ENCODE measurements at regions not wholly inside any gene's neighbourhood (a gene's known extent, or its start where the extent isn't known, plus 50 kb on each side); places are given as distances from the start of the nearest gene placed in this dataset.

- DNase-seq = no peak
These were observed 159.9 kb downstream of the LURAP1L start for GRCh38 chr9:12934545-12935272.

GRCh38 chr9:12935714-12936113 is 160.9 kb downstream of the LURAP1L start:
- no peak for DNase-seq

GRCh38 chr9:12954441-12954840 is 179.6 kb downstream of the LURAP1L start:
- DNase-seq = no peak

GRCh38 chr9:12955510-12956163 is 180.8 kb downstream of the LURAP1L start:
- no peak for DNase-seq

GRCh38 chr9:12956261-12956660 is 181.4 kb downstream of the LURAP1L start:
- no peak for DNase-seq

- no peak for DNase-seq
These were observed 182.0 kb downstream of the LURAP1L start for GRCh38 chr9:12956805-12957204.

- DNase-seq = no peak
These were observed 183.5 kb downstream of the LURAP1L start for GRCh38 chr9:12958279-12958678.

- DNase-seq = no peak
These were observed 183.9 kb downstream of the LURAP1L start for GRCh38 chr9:12958708-12959107.

GRCh38 chr9:12961276-12961809 is 186.5 kb downstream of the LURAP1L start:
- no peak for DNase-seq

GRCh38 chr9:12963537-12963936 is 188.7 kb downstream of the LURAP1L start:
- no peak for DNase-seq

GRCh38 chr9:12964271-12964670 is 189.5 kb downstream of the LURAP1L start:
- no peak for DNase-seq

GRCh38 chr9:12965303-12965702 is 190.5 kb downstream of the LURAP1L start:
- no peak for DNase-seq

- DNase-seq = no peak
These were observed 193.3 kb downstream of the LURAP1L start for GRCh38 chr9:12968093-12968492.

GRCh38 chr9:12972608-12973589 is 198.1 kb downstream of the LURAP1L start:
- DNase-seq = no peak

GRCh38 chr9:12973710-12974109 is 198.9 kb downstream of the LURAP1L start:
- DNase-seq = no peak

- no peak for DNase-seq
These were observed 199.9 kb downstream of the LURAP1L start for GRCh38 chr9:12974671-12975070.

- DNase-seq = no peak
These were observed 200.7 kb downstream of the LURAP1L start for GRCh38 chr9:12975496-12975895.

GRCh38 chr9:12980085-12980851 is 205.4 kb downstream of the LURAP1L start:
- no peak for DNase-seq

- no peak for DNase-seq
These were observed 213.4 kb downstream of the LURAP1L start for GRCh38 chr9:12988258-12988657.

- no peak for DNase-seq
These were observed 214.8 kb downstream of the LURAP1L start for GRCh38 chr9:12989669-12990068.

- no peak for DNase-seq
These were observed 218.6 kb downstream of the LURAP1L start for GRCh38 chr9:12993466-12993865.

- no peak for DNase-seq
These were observed 222.2 kb downstream of the LURAP1L start for GRCh38 chr9:12997009-12997408.
